Skeletal muscle tissue (tissue), 3 donors: ENCODE measurements at regions not wholly inside any gene's neighbourhood (a gene's known extent, or its start where the extent isn't known, plus 50 kb on each side); places are given as distances from the start of the nearest gene placed in this dataset.

ENCODE experiments used
- H3K27ac ChIP-seq: one replicate; pipeline ENCODE4 v1.7.0; 2013; ENCODE audit warnings: mild to moderate bottlenecking, low read depth, low read length, inconsistent platforms
- H3K27me3 ChIP-seq, 3 donors: one replicate each; pipeline ENCODE4 v1.7.0; 2013; ENCODE audit warnings: low read length in 3 of 3; ENCODE audit not compliant: control insufficient read depth in 3 of 3, insufficient read depth in 3 of 3
- H3K36me3 ChIP-seq, 3 donors: one replicate each; pipeline ENCODE4 v1.7.0; 2013; ENCODE audit warnings: low read length in 3 of 3; ENCODE audit not compliant: control insufficient read depth in 3 of 3, insufficient read depth in 3 of 3
- H3K4me1 ChIP-seq, 3 donors: one replicate each; pipeline ENCODE4 v1.7.0; 2013; ENCODE audit warnings: low read length in 3 of 3, mild to moderate bottlenecking in 3 of 3; ENCODE audit not compliant: control insufficient read depth in 3 of 3, insufficient read depth in 3 of 3
- H3K4me3 ChIP-seq, 3 donors: one replicate each; pipeline ENCODE4 v1.7.0; 2013; ENCODE audit warnings: low read length in 3 of 3
- H3K9ac ChIP-seq, 3 donors: one replicate each; pipeline ENCODE4 v1.7.0; 2013; ENCODE audit warnings: low read length in 3 of 3, mild to moderate bottlenecking in 3 of 3, moderate library complexity in 2 of 3, low read depth in 1 of 3
- H3K9me3 ChIP-seq, 3 donors: one replicate each; pipeline ENCODE4 v1.7.0; 2013; ENCODE audit warnings: low read length in 3 of 3; ENCODE audit not compliant: control insufficient read depth in 3 of 3
- donor health status: Osteomylitis.

DNA sequence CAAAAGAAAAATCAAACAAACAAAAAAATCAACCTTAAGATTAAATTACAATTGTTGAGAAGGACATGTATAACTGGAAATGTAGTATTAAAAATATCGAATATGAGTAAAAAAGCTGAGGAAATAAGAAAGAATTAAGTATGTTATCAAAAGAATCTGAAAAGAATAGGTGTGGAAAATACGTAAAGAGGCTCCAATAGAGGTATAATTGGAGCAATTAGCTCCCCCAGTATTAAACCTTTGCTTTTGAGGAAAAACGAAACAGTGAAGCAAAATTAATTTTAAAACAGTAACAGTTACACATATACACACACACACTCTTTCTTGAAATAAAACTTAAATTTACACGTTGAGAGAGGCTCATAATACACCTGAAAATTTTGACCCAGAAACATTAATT, 578.7 kb upstream of the ADAMTS16 start:
- Histone ChIP-seq H3K9me3 (peaks cover 0 to 6% (median 5%) of the 10 kb centered on the region in 3 donors), H3K27me3 (no peaks in the 10 kb centered on the region), H3K9ac (no peak overlapping the region), H3K27ac (no peak overlapping the region), H3K4me3 (no peak overlapping the region), H3K36me3 (no peaks in the 10 kb centered on the region), H3K4me1 (no peaks in the 10 kb centered on the region)

DNA sequence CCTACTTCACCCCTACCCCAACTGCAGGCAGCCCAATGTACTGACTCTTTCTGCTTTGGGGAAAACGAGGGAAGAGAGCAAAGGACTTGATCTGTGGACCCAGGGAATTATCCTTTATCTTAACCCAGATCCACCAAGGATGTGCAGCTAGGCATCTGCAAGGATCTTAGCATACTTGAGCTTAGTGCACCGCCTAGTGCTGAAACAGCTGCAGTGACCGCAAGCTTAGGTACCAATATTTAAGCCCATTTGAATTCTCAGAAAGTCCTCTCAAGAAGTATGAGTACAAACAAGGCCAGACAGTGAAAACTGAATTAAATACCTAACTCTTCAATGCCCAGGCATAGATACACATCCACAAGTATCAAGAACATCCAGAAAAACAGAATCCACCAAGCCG, 576.7 kb upstream of the ADAMTS16 start:
- no peaks in the 10 kb centered on the region for H3K27me3 ChIP-seq
- no peaks in the 10 kb centered on the region for H3K4me1 ChIP-seq
- no peak overlapping the region for H3K4me3 ChIP-seq
- peaks cover 0 to 6% (median 5%) of the 10 kb centered on the region in 3 donors for H3K9me3 ChIP-seq
- H3K27ac ChIP-seq: no peak overlapping the region
- no peaks in the 10 kb centered on the region for H3K36me3 ChIP-seq
- H3K9ac ChIP-seq: no peak overlapping the region

DNA sequence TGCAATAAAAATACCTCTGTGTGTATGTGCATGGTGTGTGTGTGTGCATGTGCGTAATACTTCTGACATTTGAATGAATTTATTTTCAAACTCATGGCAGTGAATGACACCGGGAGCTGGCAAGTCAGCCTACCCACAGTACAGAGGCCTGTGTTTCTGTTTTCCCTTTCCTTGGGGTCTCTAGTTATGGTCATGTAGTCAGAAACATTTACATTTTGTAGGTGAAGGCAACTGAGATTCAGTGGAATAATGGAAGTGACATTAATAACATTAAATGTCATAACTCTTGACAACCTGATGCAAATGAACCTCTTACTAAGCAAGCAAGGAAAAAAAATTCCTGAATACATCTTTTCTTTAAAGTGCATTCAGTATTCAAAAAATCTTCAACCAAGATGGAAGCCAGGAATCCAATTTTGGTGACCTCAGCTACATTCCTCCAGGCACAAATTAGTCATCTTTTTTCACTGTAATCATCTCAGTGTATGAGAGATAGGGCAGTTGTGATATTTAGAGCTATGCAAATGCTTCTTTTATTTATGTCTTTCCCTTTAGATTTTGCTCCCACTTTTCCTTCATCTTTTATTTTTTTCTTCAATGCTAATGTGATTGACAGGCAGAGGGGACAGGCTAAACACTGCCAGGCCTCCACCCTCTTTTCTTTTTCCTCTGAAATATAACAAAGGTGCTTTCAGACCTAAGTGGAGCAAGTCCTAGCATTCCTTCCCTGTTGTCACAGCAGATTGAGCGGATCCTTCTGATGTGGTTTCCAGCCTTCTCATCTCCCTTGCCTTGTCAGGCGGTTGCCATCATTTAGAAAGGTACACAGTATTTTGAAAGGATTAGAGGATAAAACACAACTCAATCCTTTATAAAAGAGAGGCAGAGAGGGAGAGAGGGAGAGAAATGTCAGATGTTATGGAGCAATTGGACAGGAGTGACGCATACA, 569.8 kb upstream of the ADAMTS16 start:
- Histone ChIP-seq H3K27me3 (no peaks in the 10 kb centered on the region), H3K4me1 (no peaks in the 10 kb centered on the region), H3K27ac (no peak overlapping the region), H3K9ac (no peak overlapping the region), H3K9me3 (no peaks in the 10 kb centered on the region), H3K4me3 (no peak overlapping the region), H3K36me3 (no peaks in the 10 kb centered on the region)

DNA sequence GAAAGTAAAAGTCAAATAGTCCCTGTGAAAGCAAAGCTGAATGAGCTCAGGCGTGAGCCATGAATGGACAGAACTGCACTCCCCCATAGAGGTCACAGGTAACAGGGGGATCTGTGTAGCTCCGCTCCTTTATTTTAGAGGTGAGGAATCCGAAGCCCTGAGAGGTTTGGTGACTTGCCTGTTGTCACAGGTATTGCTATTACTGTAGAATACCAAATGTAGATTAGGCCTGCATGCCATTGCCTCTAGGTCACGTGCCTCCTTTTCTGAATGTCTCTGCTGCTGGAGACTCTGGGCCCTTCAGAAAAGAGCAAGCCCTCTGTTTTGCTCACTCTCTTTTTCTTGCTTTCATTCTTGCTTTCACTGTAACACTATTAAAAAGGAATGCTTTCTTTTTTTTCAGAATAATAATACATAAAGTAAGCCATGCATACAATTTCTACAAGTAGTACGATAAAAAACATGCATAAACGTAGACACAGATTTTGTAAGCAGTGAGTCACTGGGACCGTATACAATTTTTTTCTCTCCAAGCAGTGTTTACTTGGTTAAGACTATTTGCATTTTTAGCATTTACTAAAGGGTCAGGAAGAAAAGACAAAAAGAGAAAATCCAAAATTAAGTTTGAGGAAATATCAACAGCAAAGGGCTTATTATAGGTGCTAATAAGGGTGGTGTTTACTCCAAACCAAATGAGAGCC, 568.7 kb upstream of the ADAMTS16 start:
- no peak overlapping the region for H3K27ac ChIP-seq
- no peaks in the 10 kb centered on the region for H3K4me1 ChIP-seq
- H3K4me3 ChIP-seq: no peak overlapping the region
- H3K9me3 ChIP-seq: no peaks in the 10 kb centered on the region
- no peak overlapping the region for H3K9ac ChIP-seq
- H3K36me3 ChIP-seq: no peaks in the 10 kb centered on the region
- H3K27me3 ChIP-seq: no peaks in the 10 kb centered on the region

DNA sequence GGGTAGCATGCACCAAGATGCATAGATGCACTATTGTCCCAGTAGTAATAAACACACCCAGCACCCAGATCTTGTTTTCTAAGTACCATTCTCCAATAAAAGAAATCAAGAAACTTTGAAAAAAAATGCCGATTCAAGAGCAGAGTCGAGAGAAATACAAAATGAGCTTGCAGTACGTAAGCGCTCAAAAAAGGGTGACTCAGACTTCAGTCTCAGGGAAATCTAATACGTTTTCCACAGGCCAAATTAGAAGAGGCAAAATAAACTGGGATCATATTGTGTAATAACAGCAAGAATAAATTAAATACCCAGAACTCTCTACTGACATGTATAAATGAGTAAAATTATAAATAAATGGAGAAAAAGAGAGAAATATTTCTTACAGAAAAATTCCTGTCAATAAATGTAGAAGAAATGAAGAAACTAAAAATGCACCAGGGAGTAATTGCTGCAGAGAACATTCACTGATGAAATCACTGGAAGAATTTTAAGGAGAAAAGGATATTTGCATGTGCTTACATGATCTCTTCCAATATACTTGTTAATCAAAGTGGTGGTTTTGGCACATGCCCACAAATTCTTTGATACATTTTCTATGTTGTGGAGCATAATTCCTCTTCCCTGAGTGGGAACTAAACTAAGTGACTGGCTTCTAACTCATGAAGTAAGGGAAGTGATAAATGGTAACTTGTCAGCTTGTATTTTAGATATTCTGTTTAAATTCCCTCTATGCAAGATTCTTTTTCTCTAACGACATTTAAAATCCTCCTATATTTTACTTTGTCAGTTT, 567.6 kb upstream of the ADAMTS16 start:
- Histone ChIP-seq H3K4me1 (no peaks in the 10 kb centered on the region), H3K27ac (no peak overlapping the region), H3K36me3 (no peaks in the 10 kb centered on the region), H3K4me3 (no peak overlapping the region), H3K9ac (no peak overlapping the region), H3K9me3 (no peaks in the 10 kb centered on the region), H3K27me3 (no peaks in the 10 kb centered on the region)

DNA sequence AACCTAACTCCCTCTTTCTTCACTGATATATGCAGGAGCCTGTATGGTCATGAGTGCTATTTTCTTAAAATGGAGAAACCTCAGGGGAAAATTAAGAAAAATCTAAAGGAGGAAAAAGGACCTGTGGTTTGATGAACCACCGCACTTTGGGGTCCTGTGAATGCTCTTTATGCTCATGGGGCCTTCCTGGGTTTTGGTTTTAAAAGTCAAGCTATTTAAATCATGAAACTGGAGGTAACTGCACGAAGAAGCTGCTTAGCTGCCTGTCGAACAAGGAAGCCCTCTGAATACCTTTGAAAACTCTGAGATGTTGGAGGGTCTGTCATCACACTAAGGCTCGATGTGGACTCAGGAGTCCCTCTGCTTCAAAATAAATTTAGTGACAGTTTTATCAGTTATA, 564.5 kb upstream of the ADAMTS16 start:
- Histone ChIP-seq H3K27ac (no peak overlapping the region), H3K9ac (no peak overlapping the region), H3K36me3 (no peaks in the 10 kb centered on the region), H3K9me3 (peaks cover 0 to 1% (median 0%) of the 10 kb centered on the region in 3 donors), H3K4me1 (no peaks in the 10 kb centered on the region), H3K4me3 (no peak overlapping the region), H3K27me3 (no peaks in the 10 kb centered on the region)

DNA sequence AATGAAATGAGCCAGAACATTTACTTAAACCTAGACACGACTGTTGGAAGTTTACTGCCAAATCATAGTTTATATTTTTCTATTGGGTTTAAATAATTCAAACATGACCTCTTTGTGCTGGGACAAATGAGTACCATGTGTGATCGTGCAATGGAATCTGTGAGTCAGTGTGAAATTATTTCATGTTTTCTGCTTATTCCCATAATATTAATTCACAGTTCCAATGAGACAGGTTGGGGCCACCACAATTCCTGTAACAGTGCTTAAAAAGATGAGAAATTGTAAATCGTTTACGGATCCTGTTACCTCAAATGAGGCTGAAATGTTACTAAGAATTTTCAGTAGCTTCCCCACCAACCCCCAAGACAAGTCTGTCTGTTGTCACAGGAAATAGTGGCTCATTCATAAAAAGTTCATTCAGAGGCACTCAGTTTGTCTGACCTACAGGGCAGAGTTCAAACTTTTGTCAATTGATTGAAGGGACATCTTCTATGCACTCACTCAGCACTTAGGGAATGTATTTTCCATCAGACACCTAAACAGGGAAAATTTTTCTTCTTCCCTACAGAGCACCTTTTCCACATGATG, 563.9 kb upstream of the ADAMTS16 start:
- Histone ChIP-seq H3K9me3 (peaks cover 0 to 7% (median 6%) of the 10 kb centered on the region in 3 donors), H3K36me3 (no peaks in the 10 kb centered on the region), H3K9ac (no peak overlapping the region), H3K4me1 (no peaks in the 10 kb centered on the region), H3K4me3 (no peak overlapping the region), H3K27ac (no peak overlapping the region), H3K27me3 (no peaks in the 10 kb centered on the region)

DNA sequence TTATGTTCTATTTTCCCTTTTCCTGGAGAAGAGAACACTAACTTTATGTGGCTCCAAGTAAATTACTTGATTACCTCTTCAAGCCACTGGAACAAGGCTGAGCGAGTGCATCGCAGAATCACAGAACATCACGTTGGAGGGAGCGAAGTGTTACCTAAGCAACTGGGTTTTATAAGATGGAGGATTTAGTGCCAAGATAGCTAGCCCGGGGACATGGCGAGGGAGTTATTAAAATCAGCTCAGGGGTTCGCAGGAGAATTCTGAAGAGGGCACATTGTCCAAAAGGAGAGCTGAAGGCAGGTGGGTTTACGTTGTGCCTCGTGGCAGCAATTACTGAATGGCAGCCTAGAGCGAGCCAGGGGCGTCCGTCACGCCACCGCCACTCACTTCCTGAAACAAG, 563.2 kb upstream of the ADAMTS16 start:
- H3K9me3 ChIP-seq: peaks cover 0 to 8% (median 7%) of the 10 kb centered on the region in 3 donors
- H3K27ac ChIP-seq: no peak overlapping the region
- H3K4me3 ChIP-seq: no peak overlapping the region
- no peaks in the 10 kb centered on the region for H3K27me3 ChIP-seq
- no peaks in the 10 kb centered on the region for H3K36me3 ChIP-seq
- H3K9ac ChIP-seq: no peak overlapping the region
- H3K4me1 ChIP-seq: no peaks in the 10 kb centered on the region

DNA sequence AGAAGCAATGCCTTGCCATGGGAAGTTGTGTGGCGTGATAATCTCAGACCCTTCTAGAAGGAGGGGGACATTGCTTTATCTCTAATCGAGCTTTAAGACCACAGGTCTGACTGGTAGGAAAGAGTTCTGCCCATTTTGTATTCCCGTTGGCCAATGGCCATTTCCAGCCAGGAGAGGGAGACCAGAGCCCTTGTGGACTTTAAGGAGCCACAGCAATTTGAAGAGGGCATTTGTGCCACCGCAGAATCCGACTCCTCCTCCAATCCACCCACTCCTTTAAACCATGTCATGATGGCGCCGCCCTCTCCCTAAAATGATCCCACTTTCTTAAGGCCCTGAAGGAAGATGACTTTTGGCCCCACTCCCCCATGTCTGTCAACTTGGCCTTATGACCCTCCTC, 560.5 kb upstream of the ADAMTS16 start:
- H3K36me3 ChIP-seq: no peaks in the 10 kb centered on the region
- H3K9me3 ChIP-seq: peaks cover 0 to 8% (median 7%) of the 10 kb centered on the region in 3 donors
- no peak overlapping the region for H3K4me3 ChIP-seq
- no peaks in the 10 kb centered on the region for H3K27me3 ChIP-seq
- no peak overlapping the region for H3K9ac ChIP-seq
- H3K4me1 ChIP-seq: no peaks in the 10 kb centered on the region
- no peak overlapping the region for H3K27ac ChIP-seq
